IMR-90 (cell line): ENCODE measurements at regions not wholly inside any gene's neighbourhood (a gene's known extent, or its start where the extent isn't known, plus 50 kb on each side); places are given as distances from the start of the nearest gene placed in this dataset.

Experiments
- ATAC-seq: fragments of 200-7000 bp; cut with Tn5 transposase; 2 replicates; pipeline ENCODE4 v1.9.1; 2020; ENCODE audit warnings: low read depth, mild to moderate bottlenecking, moderate library complexity
- BruUV-seq: library from RNA; stranded (reverse); fragments of 400-500 nt; replicated peaks from 2 replicates; lab custom pipeline; 2021; lab: Mats Ljungman, UMichigan
- CTCF ChIA-PET: fragments of 300-600 bp; formaldehyde crosslinking; extraction: SDS; loops from one replicate; lab custom pipeline; 2021; ENCODE audit warnings: antibody characterized with exemption; lab: Yijun Ruan, JAX
- POLR2A ChIA-PET: fragments of 300-600 bp; sonication (Branson Sonifier 250); formaldehyde crosslinking; loops from one replicate; lab custom pipeline; 2022; ENCODE audit warnings: antibody characterized with exemption; ENCODE audit not compliant: unreplicated experiment; lab: Charles Lee
- DNase-seq: peaks from one replicate; pipeline ENCODE4 v3.0.0; 2013
- H2AFZ ChIP-seq: replicated peaks from 2 replicates; pipeline ENCODE3; 2013; ENCODE audit warnings: low read length, mild to moderate bottlenecking; ENCODE audit not compliant: poor library complexity
- H2AK5ac ChIP-seq: 2 replicates; pipeline ENCODE4 v1.6.1; 2013; ENCODE audit warnings: low read depth, low read length, inconsistent platforms
- H2AK9ac ChIP-seq: replicated peaks from 2 replicates; pipeline ENCODE3; 2013; ENCODE audit warnings: mild to moderate bottlenecking, low read depth, low read length, moderate library complexity; ENCODE audit not compliant: poor library complexity
- H2BK120ac ChIP-seq: 2 replicates; pipeline ENCODE4 v1.6.1; 2013; ENCODE audit warnings: low read depth, low read length, inconsistent platforms
- H2BK15ac ChIP-seq: 3 replicates; pipeline ENCODE4 v1.6.1; 2013; ENCODE audit warnings: low read depth, low read length, inconsistent platforms
- H2BK20ac ChIP-seq: 2 replicates; pipeline ENCODE4 v1.6.1; 2013; ENCODE audit warnings: low read depth, mild to moderate bottlenecking, inconsistent platforms, low read length, moderate library complexity
- H2BK5ac ChIP-seq: 2 replicates; pipeline ENCODE4 v1.6.1; 2013; ENCODE audit warnings: mild to moderate bottlenecking, low read depth, low read length, inconsistent platforms; ENCODE audit not compliant: poor library complexity, severe bottlenecking
- H3K14ac ChIP-seq: replicated peaks from 2 replicates; pipeline ENCODE4 v1.6.1; 2013; ENCODE audit warnings: low read depth, low read length, inconsistent platforms
- H3K18ac ChIP-seq: 2 replicates; pipeline ENCODE4 v1.6.1; 2013; ENCODE audit warnings: low read depth, low read length, control low read depth
- H3K23ac ChIP-seq: 2 replicates; pipeline ENCODE4 v1.6.1; 2013; ENCODE audit warnings: low read depth, low read length, inconsistent platforms
- H3K27ac ChIP-seq: 2 replicates; pipeline ENCODE4 v1.5.1; 2013; ENCODE audit warnings: mild to moderate bottlenecking, control low read depth, low read length; ENCODE audit not compliant: insufficient read depth
- H3K27me3 ChIP-seq: 2 replicates; pipeline ENCODE4 v1.6.1; 2013; ENCODE audit warnings: low read length; ENCODE audit not compliant: control insufficient read depth, insufficient read depth
- H3K36me3 ChIP-seq: 2 replicates; pipeline ENCODE4 v1.6.1; 2013; ENCODE audit warnings: low read length, mixed read lengths; ENCODE audit not compliant: control insufficient read depth, insufficient read depth
- H3K4ac ChIP-seq: 2 replicates; pipeline ENCODE4 v1.6.1; 2013; ENCODE audit warnings: low read depth, low read length, inconsistent platforms
- H3K4me1 ChIP-seq: 2 replicates; pipeline ENCODE4 v1.6.1; 2013; ENCODE audit warnings: low read length, mixed read lengths; ENCODE audit not compliant: control insufficient read depth, insufficient read depth
- H3K4me2 ChIP-seq: 2 replicates; pipeline ENCODE4 v1.6.1; 2013; ENCODE audit warnings: low read depth, mild to moderate bottlenecking, control low read depth, low read length, moderate library complexity
- H3K4me3 ChIP-seq: 2 replicates; pipeline ENCODE4 v1.5.1; 2013; ENCODE audit warnings: low read depth, mild to moderate bottlenecking, control low read depth, low read length, moderate library complexity; ENCODE audit not compliant: insufficient read depth
- H3K56ac ChIP-seq: 2 replicates; pipeline ENCODE4 v1.6.1; 2013; ENCODE audit warnings: low read length, inconsistent platforms; ENCODE audit not compliant: insufficient read depth; ENCODE audit errors: extremely low read depth
- H3K79me1 ChIP-seq, 2 experiments: 2 replicates each; pipeline ENCODE4 v1.6.1; 2013; ENCODE audit warnings: low read length in 2 of 2, inconsistent platforms in 1 of 2, low read depth in 1 of 2
- H3K9ac ChIP-seq: 2 replicates; pipeline ENCODE4 v1.6.1; 2013; ENCODE audit warnings: low read depth, low read length, control low read depth
- H3K9me1 ChIP-seq: 2 replicates; pipeline ENCODE4 v1.6.1; 2013; ENCODE audit warnings: low read length, inconsistent platforms; ENCODE audit not compliant: insufficient read depth
- H3K9me3 ChIP-seq: 2 replicates; pipeline ENCODE4 v1.6.1; 2013; ENCODE audit warnings: low read length; ENCODE audit not compliant: control insufficient read depth, insufficient read depth
- H4K20me1 ChIP-seq: 2 replicates; pipeline ENCODE4 v1.6.1; 2013; ENCODE audit warnings: low read length, inconsistent platforms; ENCODE audit not compliant: insufficient read depth
- H4K5ac ChIP-seq: 2 replicates; pipeline ENCODE4 v1.6.1; 2013; ENCODE audit warnings: mild to moderate bottlenecking, low read depth, low read length, control low read depth
- H4K8ac ChIP-seq, 2 experiments: 2 replicates each; pipeline ENCODE4 v1.6.1; 2013; ENCODE audit warnings: low read depth in 2 of 2, low read length in 2 of 2, control low read depth in 1 of 2, inconsistent platforms in 1 of 2
- H4K91ac ChIP-seq: 2 replicates; pipeline ENCODE4 v1.6.1; 2013; ENCODE audit warnings: low read depth, low read length, inconsistent platforms; ENCODE audit not compliant: insufficient read depth
- BHLHE40 ChIP-seq: fragments of 150-350 bp; IDR thresholded peaks from 2 replicates; pipeline ENCODE4 v1.6.1; 2016; ENCODE audit warnings: mild to moderate bottlenecking, low read depth, low read length
- CHD1 ChIP-seq: IDR thresholded peaks from 2 replicates; pipeline ENCODE4 v1.6.1; 2012; ENCODE audit warnings: low read depth, low read length, improper control_type of control experiment
- FOS ChIP-seq: fragments of 150-350 bp; IDR thresholded peaks from 2 replicates; pipeline ENCODE4 v1.6.1; 2016; ENCODE audit warnings: low read depth, low read length
- MAZ ChIP-seq: IDR thresholded peaks from 2 replicates; pipeline ENCODE4 v1.6.1; 2012; ENCODE audit warnings: low read depth, mild to moderate bottlenecking, low read length, improper control_type of control experiment, moderate library complexity, borderline replicate concordance
- MXI1 ChIP-seq: IDR thresholded peaks from 2 replicates; pipeline ENCODE4 v1.6.1; 2012; ENCODE audit warnings: low read depth, mild to moderate bottlenecking, low read length, moderate library complexity, borderline replicate concordance
- NFE2L2 ChIP-seq: fragments of 150-350 bp; IDR thresholded peaks from 2 replicates; pipeline ENCODE4 v1.6.1; 2016; ENCODE audit warnings: low read depth, mild to moderate bottlenecking, low read length
- POLR2A ChIP-seq: IDR thresholded peaks from 2 replicates; pipeline ENCODE4 v1.6.1; 2012; ENCODE audit warnings: mild to moderate bottlenecking, low read depth, low read length
- RAD21 ChIP-seq: IDR thresholded peaks from 2 replicates; pipeline ENCODE4 v1.6.1; 2012; ENCODE audit warnings: low read length, improper control_type of control experiment
- RFX5 ChIP-seq: IDR thresholded peaks from 2 replicates; pipeline ENCODE4 v1.8.0; 2012; ENCODE audit warnings: low read depth, mild to moderate bottlenecking, low read length, moderate library complexity
- WGBS, 2 experiments: methylation state at CpG; one replicate each; pipeline versions ENCODE4 v1.1.5 to v1.1.7; 2013; ENCODE audit warnings: missing lambda C conversion rate in 2 of 2; ENCODE audit not compliant: insufficient read length in 1 of 2; ENCODE audit errors: extremely low coverage in 2 of 2; 5-methylcytosine and 5-hydroxymethylcytosine counted together
- dilution Hi-C: fragments of 300-500 bp; cut with HindIII; formaldehyde crosslinking; loops from one replicate; pipeline ENCODE4 v1.14.3; 2018; ENCODE audit warnings: low sequenced_read_pairs; ENCODE audit not compliant: unreplicated experiment
- in situ Hi-C: fragments of 300-500 bp; cut with MboI; formaldehyde crosslinking; loops from 3 replicates; pipeline ENCODE4 v1.14.3; 2019; ENCODE audit warnings: low sequenced_read_pairs, inconsistent platforms, mixed read lengths
- intact Hi-C: fragments of 100-400 bp; cut with micrococcal nuclease; formaldehyde crosslinking; loops from 2 replicates; pipeline ENCODE4 v1.10.0; 2022
- TF ChIP-seq, protein P1 (sequence below): fragments of 150-350 bp; IDR thresholded peaks from 2 replicates; pipeline ENCODE4 v1.6.1; 2016; ENCODE audit warnings: low read depth, mild to moderate bottlenecking, low read length, moderate library complexity, borderline replicate concordance

DNA sequence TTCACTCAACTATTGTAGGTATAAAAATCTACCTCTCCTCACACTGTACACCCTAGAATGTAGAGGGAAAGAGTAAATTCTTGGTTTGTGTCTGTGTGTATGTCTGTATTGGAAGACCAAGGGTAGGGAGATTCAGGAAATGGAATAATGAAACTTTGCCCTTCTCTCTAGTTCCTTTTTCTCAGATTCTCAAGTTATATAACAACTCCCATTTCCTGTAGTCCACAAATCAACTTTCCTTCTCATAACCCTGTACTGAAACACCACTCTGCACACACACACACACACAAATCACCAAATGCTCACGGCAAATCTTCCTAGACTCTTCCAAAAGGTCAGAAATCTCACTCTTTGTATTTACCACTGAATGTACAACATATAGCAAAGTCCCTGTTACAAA is 824.5 kb upstream of the DIAPH2 start:
- Histone ChIP-seq H3K9ac (no peak overlapping the region), H2BK120ac (no peak overlapping the region), H3K27ac (no peak overlapping the region), H2BK20ac (no peak overlapping the region), H2AK9ac (no peak overlapping the region), H4K8ac (no peak overlapping the region), H3K4ac (no peak overlapping the region), H3K23ac (no peak overlapping the region), H3K4me2 (no peak overlapping the region), H2AK5ac (no peak overlapping the region), H3K18ac (no peak overlapping the region), H3K4me3 (no peak overlapping the region), H3K36me3 (no peaks in the 10 kb centered on the region), H3K4me1 (no peaks in the 10 kb centered on the region), H4K91ac (no peak overlapping the region), H3K27me3 (no peaks in the 10 kb centered on the region), H4K20me1 (no peaks in the 10 kb centered on the region), H3K9me1 (no peaks in the 10 kb centered on the region), H2BK5ac (no peak overlapping the region), H2BK15ac (no peak overlapping the region), H3K14ac (no peak overlapping the region), H3K56ac (no peak overlapping the region), H3K9me3 (peaks cover 3% of the 10 kb centered on the region; the same call in 1 of the 2 replicates), H3K79me1 (no peaks in the 10 kb centered on the region), H4K5ac (no peak overlapping the region), H2AFZ (no peak overlapping the region)
- ChIA-PET CTCF (no interaction called here), POLR2A (no interaction called here)
- no peak for DNase-seq
- dilution Hi-C loops = no loop called here
- ATAC-seq = no peak
- intact Hi-C loops = no loop called here
- no CpG with 5 or more reads among the region's 1 CpG for WGBS, 2 experiments
- TF ChIP-seq, protein P1, sequence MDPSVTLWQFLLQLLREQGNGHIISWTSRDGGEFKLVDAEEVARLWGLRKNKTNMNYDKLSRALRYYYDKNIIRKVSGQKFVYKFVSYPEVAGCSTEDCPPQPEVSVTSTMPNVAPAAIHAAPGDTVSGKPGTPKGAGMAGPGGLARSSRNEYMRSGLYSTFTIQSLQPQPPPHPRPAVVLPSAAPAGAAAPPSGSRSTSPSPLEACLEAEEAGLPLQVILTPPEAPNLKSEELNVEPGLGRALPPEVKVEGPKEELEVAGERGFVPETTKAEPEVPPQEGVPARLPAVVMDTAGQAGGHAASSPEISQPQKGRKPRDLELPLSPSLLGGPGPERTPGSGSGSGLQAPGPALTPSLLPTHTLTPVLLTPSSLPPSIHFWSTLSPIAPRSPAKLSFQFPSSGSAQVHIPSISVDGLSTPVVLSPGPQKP = no peak
- TF ChIP-seq NFE2L2 (no peak), RFX5 (no peak), MXI1 (no peak), FOS (no peak), MAZ (no peak), CHD1 (no peak), BHLHE40 (no peak), RAD21 (no peak), POLR2A (no peak)
- in situ Hi-C loops = no loop called here
- no TSS peak for BruUV-seq
